ENCODE measurements at regions not wholly inside any gene's neighbourhood (a gene's known extent, or its start where the extent isn't known, plus 50 kb on each side); places are given as distances from the start of the nearest gene placed in this dataset.

- H4K20me1 ChIP-seq (ENCODE audit: insufficient read depth, low read length) = no peaks in the 10 kb centered on the region
- POLR2A ChIA-PET = no interaction called here
- CTCF ChIA-PET (ENCODE audit: unreplicated experiment) = no interaction called here
- no peak overlapping the region for H2AFZ ChIP-seq (ENCODE audit: low read length)
- intact Hi-C loops (cut with micrococcal nuclease; ENCODE audit: unreplicated experiment) = no loop called here
- H3K9me3 ChIP-seq (ENCODE audit: low read length) = no peaks in the 10 kb centered on the region
- H3K79me2 ChIP-seq (ENCODE audit: insufficient read depth, low read depth, low read length) = no peaks in the 10 kb centered on the region
- no peak overlapping the region for H3K4me3 ChIP-seq (ENCODE audit: low read depth, low read length, poor library complexity, severe bottlenecking)
- no peak overlapping the region for H3K27ac ChIP-seq (ENCODE audit: low read depth, low read length, poor library complexity, severe bottlenecking)
- TF ChIP-seq CTCF (conservative IDR thresholded peaks at IDR 0.05; ENCODE audit: low read length) = peak; percentile 31; the same call in 1 of the 2 replicates
- no peak for TF ChIP-seq EZH2phosphoT487 (IDR thresholded peaks at IDR 0.05; ENCODE audit: borderline replicate concordance, low read depth, low read length)
- H3K9me2 ChIP-seq (ENCODE audit: insufficient read depth, low read length) = no peaks in the 10 kb centered on the region
- no peak overlapping the region for H3K4me2 ChIP-seq (ENCODE audit: low read length)
- H3K4me1 ChIP-seq (ENCODE audit: insufficient read depth, low read length, poor library complexity, severe bottlenecking) = no peaks in the 10 kb centered on the region
- DNase-seq (ENCODE audit: low spot score) = peak; percentile 1
- no TSS peak for BruUV-seq (replicated peaks)
- no peaks in the 10 kb centered on the region for H3K36me3 ChIP-seq (ENCODE audit: insufficient read depth, low read length)
These were observed 506.8 kb upstream of the CAMK1G start for GRCh38 chr1:209076688-209077087.

GRCh38 chr1:209080170-209080781, 503.2 kb upstream of the CAMK1G start:
- intact Hi-C loops (cut with micrococcal nuclease; ENCODE audit: unreplicated experiment) = no loop called here
- Histone ChIP-seq H3K79me2 (ENCODE audit: insufficient read depth, low read depth, low read length) (no peaks in the 10 kb centered on the region), H3K4me1 (ENCODE audit: insufficient read depth, low read length, poor library complexity, severe bottlenecking) (no peaks in the 10 kb centered on the region), H3K4me3 (ENCODE audit: low read depth, low read length, poor library complexity, severe bottlenecking) (no peak overlapping the region), H3K9me3 (ENCODE audit: low read length) (no peaks in the 10 kb centered on the region), H3K27ac (ENCODE audit: low read depth, low read length, poor library complexity, severe bottlenecking) (no peak overlapping the region), H4K20me1 (ENCODE audit: insufficient read depth, low read length) (no peaks in the 10 kb centered on the region), H3K9me2 (ENCODE audit: insufficient read depth, low read length) (no peaks in the 10 kb centered on the region), H2AFZ (ENCODE audit: low read length) (no peak overlapping the region), H3K4me2 (ENCODE audit: low read length) (no peak overlapping the region), H3K36me3 (ENCODE audit: insufficient read depth, low read length) (no peaks in the 10 kb centered on the region)
- no peak for DNase-seq (ENCODE audit: low spot score)
- TF ChIP-seq CTCF (conservative IDR thresholded peaks at IDR 0.05; ENCODE audit: low read length) (no peak), EZH2phosphoT487 (IDR thresholded peaks at IDR 0.05; ENCODE audit: borderline replicate concordance, low read depth, low read length) (no peak)
- ChIA-PET CTCF (ENCODE audit: unreplicated experiment) (no interaction called here), POLR2A (interaction anchor here (0.7 kb wide), 1 partner anchor 756 kb away, joined by 3 read pairs; no protein-coding TSS in a partner anchor)
- no TSS peak for BruUV-seq (replicated peaks)

- Histone ChIP-seq H3K9me3 (ENCODE audit: low read length) (no peaks in the 10 kb centered on the region), H3K9me2 (ENCODE audit: insufficient read depth, low read length) (no peaks in the 10 kb centered on the region), H3K4me1 (ENCODE audit: insufficient read depth, low read length, poor library complexity, severe bottlenecking) (no peaks in the 10 kb centered on the region), H3K4me3 (ENCODE audit: low read depth, low read length, poor library complexity, severe bottlenecking) (no peak overlapping the region), H4K20me1 (ENCODE audit: insufficient read depth, low read length) (no peaks in the 10 kb centered on the region), H2AFZ (ENCODE audit: low read length) (no peak overlapping the region), H3K36me3 (ENCODE audit: insufficient read depth, low read length) (no peaks in the 10 kb centered on the region), H3K4me2 (ENCODE audit: low read length) (no peak overlapping the region), H3K27ac (ENCODE audit: low read depth, low read length, poor library complexity, severe bottlenecking) (no peak overlapping the region), H3K79me2 (ENCODE audit: insufficient read depth, low read depth, low read length) (no peaks in the 10 kb centered on the region)
- ChIA-PET CTCF (ENCODE audit: unreplicated experiment) (no interaction called here), POLR2A (interaction anchor here (0.9 kb wide), 1 partner anchor 319 kb away, joined by 3 read pairs; no protein-coding TSS in a partner anchor)
- TF ChIP-seq CTCF (conservative IDR thresholded peaks at IDR 0.05; ENCODE audit: low read length) (no peak), EZH2phosphoT487 (IDR thresholded peaks at IDR 0.05; ENCODE audit: borderline replicate concordance, low read depth, low read length) (no peak)
- DNase-seq (ENCODE audit: low spot score) = no peak
- BruUV-seq (replicated peaks) = no TSS peak
- intact Hi-C loops (cut with micrococcal nuclease; ENCODE audit: unreplicated experiment) = no loop called here
These were observed 496.9 kb upstream of the CAMK1G start for GRCh38 chr1:209086486-209087192.
